ENCODE measurements at regions not wholly inside any gene's neighbourhood (a gene's known extent, or its start where the extent isn't known, plus 50 kb on each side); places are given as distances from the start of the nearest gene placed in this dataset.

GRCh38 chr2:860259-860855 is 90.3 kb upstream of the SNTG2 start:
- H3K4me3 ChIP-seq (ENCODE audit: insufficient read depth, low read length), result no peak overlapping the region
- H3K4me1 ChIP-seq (ENCODE audit: insufficient read depth, low read length), result no peaks in the 10 kb centered on the region
- H3K4me2 ChIP-seq (ENCODE audit: insufficient read depth, low read length), result no peak overlapping the region
- no peak overlapping the region for H2AFZ ChIP-seq (ENCODE audit: low read length)
- no peaks in the 10 kb centered on the region for H3K9me3 ChIP-seq (ENCODE audit: low read depth, low read length)
- DNase-seq (ENCODE audit: insufficient read length, low spot score, missing footprints), result no peak
- H3K79me2 ChIP-seq (ENCODE audit: insufficient read depth, low read length), result no peaks in the 10 kb centered on the region
- H3K36me3 ChIP-seq (ENCODE audit: insufficient read depth, low read length), result no peaks in the 10 kb centered on the region
- no peaks in the 10 kb centered on the region for H4K20me1 ChIP-seq (ENCODE audit: insufficient read depth, low read length)
- H3K27ac ChIP-seq (ENCODE audit: low read depth, low read length), result no peak overlapping the region
- no peak for TF ChIP-seq CTCF (IDR thresholded peaks at IDR 0.05; ENCODE audit: extremely low read depth, low read depth, low read length)
- H3K27me3 ChIP-seq (ENCODE audit: insufficient read depth, low read length), result no peaks in the 10 kb centered on the region

GRCh38 chr2:858646-859045 is 92.0 kb upstream of the SNTG2 start:
- H4K20me1 ChIP-seq (ENCODE audit: insufficient read depth, low read length), result no peaks in the 10 kb centered on the region
- H3K4me1 ChIP-seq (ENCODE audit: insufficient read depth, low read length), result peaks cover 2% of the 10 kb centered on the region
- no peak overlapping the region for H3K4me2 ChIP-seq (ENCODE audit: insufficient read depth, low read length)
- no peaks in the 10 kb centered on the region for H3K27me3 ChIP-seq (ENCODE audit: insufficient read depth, low read length)
- no peak for DNase-seq (ENCODE audit: insufficient read length, low spot score, missing footprints)
- H3K27ac ChIP-seq (ENCODE audit: low read depth, low read length), result no peak overlapping the region
- no peaks in the 10 kb centered on the region for H3K79me2 ChIP-seq (ENCODE audit: insufficient read depth, low read length)
- TF ChIP-seq CTCF (IDR thresholded peaks at IDR 0.05; ENCODE audit: extremely low read depth, low read depth, low read length), result no peak
- H3K4me3 ChIP-seq (ENCODE audit: insufficient read depth, low read length), result no peak overlapping the region
- H3K36me3 ChIP-seq (ENCODE audit: insufficient read depth, low read length), result no peaks in the 10 kb centered on the region
- H3K9me3 ChIP-seq (ENCODE audit: low read depth, low read length), result no peaks in the 10 kb centered on the region
- no peak overlapping the region for H2AFZ ChIP-seq (ENCODE audit: low read length)

GRCh38 chr2:857937-858336 is 92.7 kb upstream of the SNTG2 start:
- no peak for TF ChIP-seq CTCF (IDR thresholded peaks at IDR 0.05; ENCODE audit: extremely low read depth, low read depth, low read length)
- H2AFZ ChIP-seq (ENCODE audit: low read length), result no peak overlapping the region
- no peak overlapping the region for H3K4me2 ChIP-seq (ENCODE audit: insufficient read depth, low read length)
- no peaks in the 10 kb centered on the region for H3K79me2 ChIP-seq (ENCODE audit: insufficient read depth, low read length)
- H3K4me3 ChIP-seq (ENCODE audit: insufficient read depth, low read length), result no peak overlapping the region
- no peak overlapping the region for H3K27ac ChIP-seq (ENCODE audit: low read depth, low read length)
- DNase-seq (ENCODE audit: insufficient read length, low spot score, missing footprints), result no peak
- H3K4me1 ChIP-seq (ENCODE audit: insufficient read depth, low read length), result peaks cover 3% of the 10 kb centered on the region
- no peaks in the 10 kb centered on the region for H3K27me3 ChIP-seq (ENCODE audit: insufficient read depth, low read length)
- H3K36me3 ChIP-seq (ENCODE audit: insufficient read depth, low read length), result no peaks in the 10 kb centered on the region
- H3K9me3 ChIP-seq (ENCODE audit: low read depth, low read length), result no peaks in the 10 kb centered on the region
- no peaks in the 10 kb centered on the region for H4K20me1 ChIP-seq (ENCODE audit: insufficient read depth, low read length)

GRCh38 chr2:857081-857480 is 93.6 kb upstream of the SNTG2 start:
- Histone ChIP-seq H3K4me3 (ENCODE audit: insufficient read depth, low read length) (no peak overlapping the region), H3K4me2 (ENCODE audit: insufficient read depth, low read length) (no peak overlapping the region), H2AFZ (ENCODE audit: low read length) (no peak overlapping the region), H3K27ac (ENCODE audit: low read depth, low read length) (no peak overlapping the region), H3K4me1 (ENCODE audit: insufficient read depth, low read length) (peaks cover 3% of the 10 kb centered on the region), H3K36me3 (ENCODE audit: insufficient read depth, low read length) (no peaks in the 10 kb centered on the region), H3K9me3 (ENCODE audit: low read depth, low read length) (no peaks in the 10 kb centered on the region), H4K20me1 (ENCODE audit: insufficient read depth, low read length) (no peaks in the 10 kb centered on the region), H3K27me3 (ENCODE audit: insufficient read depth, low read length) (no peaks in the 10 kb centered on the region), H3K79me2 (ENCODE audit: insufficient read depth, low read length) (no peaks in the 10 kb centered on the region)
- TF ChIP-seq CTCF (IDR thresholded peaks at IDR 0.05; ENCODE audit: extremely low read depth, low read depth, low read length), result no peak
- no peak for DNase-seq (ENCODE audit: insufficient read length, low spot score, missing footprints)
